GM12872 (cell line): ENCODE measurements at regions not wholly inside any gene's neighbourhood (a gene's known extent, or its start where the extent isn't known, plus 50 kb on each side); places are given as distances from the start of the nearest gene placed in this dataset.

Source experiments
- CTCF ChIP-seq: IDR thresholded peaks from 3 replicates; pipeline ENCODE4 v1.5.1; 2011; ENCODE audit warnings: low read depth, mild to moderate bottlenecking, low read length, moderate library complexity; ENCODE audit not compliant: insufficient read depth

GRCh38 chr20:10877342-10877741 is 203.5 kb upstream of the JAG1 start:
- no peak for TF ChIP-seq CTCF

- no peak for TF ChIP-seq CTCF
Observed at GRCh38 chr20:10883166-10883565, 209.4 kb upstream of the JAG1 start.

GRCh38 chr20:10893321-10893720 is 219.5 kb upstream of the JAG1 start:
- no peak for TF ChIP-seq CTCF

GRCh38 chr20:10897336-10897735 is 223.5 kb upstream of the JAG1 start:
- no peak for TF ChIP-seq CTCF

GRCh38 chr20:10898552-10898951 is 224.8 kb upstream of the JAG1 start:
- TF ChIP-seq CTCF, result no peak

GRCh38 chr20:10902174-10902573 is 228.4 kb upstream of the JAG1 start:
- no peak for TF ChIP-seq CTCF

- TF ChIP-seq CTCF, result no peak
Observed at GRCh38 chr20:10902576-10903282, 228.9 kb upstream of the JAG1 start.

- TF ChIP-seq CTCF, result no peak
Observed at GRCh38 chr20:10906834-10907233, 233.0 kb upstream of the JAG1 start.
